GM21786 (cell line): ENCODE measurements at regions not wholly inside any gene's neighbourhood (a gene's known extent, or its start where the extent isn't known, plus 50 kb on each side); places are given as distances from the start of the nearest gene placed in this dataset.

Experiments used
- ATAC-seq: cut with Tn5 transposase; IDR thresholded peaks from one replicate; pipeline ENCODE4 v1.9.1; 2021; ENCODE audit not compliant: unreplicated experiment

DNA sequence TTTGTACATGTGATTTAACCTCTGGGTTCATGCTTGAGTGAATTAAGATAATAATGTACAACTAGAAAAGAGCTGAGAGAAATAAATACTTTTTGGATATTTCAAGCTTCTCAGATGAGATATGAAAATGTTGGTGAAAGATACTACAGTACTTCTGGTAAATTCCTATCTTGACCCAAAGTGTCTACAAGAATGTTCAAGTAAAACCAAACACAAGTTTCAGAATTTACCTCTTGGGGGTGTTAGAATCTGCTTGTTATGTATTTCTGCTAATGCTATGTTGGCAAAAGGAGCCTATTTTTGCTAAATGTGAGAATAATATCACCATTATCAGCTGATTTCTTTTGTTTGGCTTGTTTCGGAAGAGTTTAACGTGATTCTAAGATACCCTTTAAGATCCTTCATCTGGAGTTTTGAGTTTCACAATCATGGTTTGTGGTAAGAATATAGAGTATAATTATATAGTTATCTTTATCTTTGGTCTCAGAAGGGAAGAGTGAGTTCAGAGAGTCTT is 388.5 kb downstream of the LMO4 start:
- no peak for ATAC-seq

DNA sequence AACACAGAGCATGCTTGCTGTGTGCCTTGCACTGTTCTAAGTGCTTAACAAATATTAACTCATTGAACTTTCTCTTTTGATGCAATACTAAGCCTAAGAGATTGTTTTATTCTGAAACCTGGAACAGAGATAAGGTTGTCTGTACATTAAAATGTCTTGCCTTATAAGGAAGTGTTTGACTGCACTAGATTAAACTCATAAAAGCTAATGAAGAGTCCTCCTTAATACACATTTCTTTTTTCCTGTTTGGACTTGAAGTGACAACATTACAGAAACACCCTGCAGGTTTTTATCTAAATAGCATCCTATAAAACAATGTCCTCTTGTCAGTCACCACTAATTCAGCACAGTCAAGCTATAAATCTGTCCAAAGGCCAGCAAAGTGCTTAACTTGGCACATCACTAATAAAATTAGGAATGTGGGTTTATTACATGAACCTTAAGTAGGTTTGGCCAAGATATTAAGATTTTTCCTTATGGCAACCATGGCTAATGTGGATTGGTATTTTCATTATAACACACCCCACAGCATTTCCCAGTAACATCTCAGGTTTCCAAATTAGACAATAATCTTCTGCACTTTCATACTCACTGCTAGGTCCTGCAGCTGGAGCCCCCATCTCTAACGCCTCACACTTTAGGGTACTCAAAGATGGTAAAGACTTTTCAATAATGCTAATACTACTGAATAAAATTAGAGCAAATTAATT is 389.7 kb downstream of the LMO4 start:
- no peak for ATAC-seq

DNA sequence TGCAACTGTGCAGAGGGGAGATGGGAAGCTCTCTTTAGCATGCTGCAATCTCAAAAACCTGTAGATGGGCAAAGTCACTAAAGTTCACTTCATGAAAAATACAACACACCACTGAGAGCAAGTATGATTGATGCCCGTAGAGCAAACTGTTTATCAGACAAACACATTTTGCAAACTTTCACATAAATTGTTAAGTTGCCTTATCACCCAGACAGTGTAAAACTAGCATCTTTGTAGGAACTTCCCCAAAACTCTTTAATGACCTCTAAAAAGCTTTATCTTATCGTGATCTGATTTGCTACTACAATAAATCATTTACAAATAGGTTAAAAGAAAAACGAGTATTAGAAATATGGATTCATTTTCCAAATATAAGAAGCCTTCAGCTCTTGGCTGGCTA is 391.0 kb downstream of the LMO4 start:
- no peak for ATAC-seq

GRCh38 chr1:87720561-87720960 is 391.9 kb downstream of the LMO4 start:
- ATAC-seq, result no peak

DNA sequence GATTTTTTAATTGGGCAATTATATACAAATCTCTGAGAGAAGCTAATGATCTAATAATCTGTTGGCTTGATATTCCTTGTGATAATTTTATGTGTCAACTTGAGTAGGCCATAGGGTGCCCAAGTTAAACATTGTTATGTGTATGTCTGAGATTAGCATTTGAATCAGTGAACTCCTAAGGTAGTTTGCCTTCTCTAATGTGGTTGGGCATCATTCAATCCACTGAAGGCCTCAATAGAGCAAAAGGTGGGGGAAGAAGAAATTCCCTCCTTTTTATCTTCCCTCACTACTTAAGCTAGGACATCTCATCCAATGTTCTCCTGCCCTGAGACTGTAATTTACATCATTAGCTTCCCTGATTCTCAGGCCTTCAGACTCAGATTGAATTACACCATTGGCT is 394.5 kb downstream of the LMO4 start:
- ATAC-seq, result no peak

GRCh38 chr1:87728169-87728568 is 399.5 kb downstream of the LMO4 start:
- ATAC-seq, result no peak

GRCh38 chr1:87730274-87731216 is 401.9 kb downstream of the LMO4 start:
- ATAC-seq, result no peak

DNA sequence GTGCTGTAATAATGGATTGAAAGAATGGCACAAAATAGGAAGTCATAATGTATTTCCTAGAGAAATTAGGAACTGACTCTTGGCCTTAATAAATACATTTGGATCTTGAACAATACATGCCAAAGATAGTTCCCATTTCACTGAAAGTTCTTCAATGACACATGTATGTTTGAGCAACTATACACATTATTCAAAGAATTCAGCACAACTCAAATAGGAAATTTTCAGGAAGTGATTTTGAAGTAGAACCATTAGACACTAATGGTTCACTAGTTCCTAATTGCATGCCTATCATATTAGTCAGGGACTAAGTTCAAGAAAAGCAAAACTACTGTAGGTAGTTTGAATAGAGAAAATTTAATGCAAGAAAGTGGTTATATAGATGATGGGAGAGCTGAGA is 404.7 kb downstream of the LMO4 start:
- no peak for ATAC-seq

GRCh38 chr1:87735750-87736149 is 407.1 kb downstream of the LMO4 start:
- no peak for ATAC-seq

DNA sequence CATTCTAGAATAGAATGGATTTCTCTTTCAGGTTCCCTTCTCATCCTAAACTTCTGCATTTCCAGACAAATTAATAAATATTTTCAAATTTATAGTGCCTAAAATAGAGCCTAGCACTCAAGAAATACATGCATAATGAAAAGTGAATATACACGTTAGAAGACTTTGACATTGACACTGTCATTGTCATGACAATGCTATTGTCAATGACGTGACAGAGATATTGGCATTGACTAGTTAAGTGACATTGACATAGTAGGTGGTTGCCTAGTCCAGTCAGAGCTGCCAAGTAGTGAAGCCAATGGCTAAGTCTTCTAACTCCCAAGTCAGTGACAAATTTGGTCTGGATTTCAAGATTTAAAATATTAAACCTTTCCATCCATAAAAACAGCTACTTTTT is 410.5 kb downstream of the LMO4 start:
- no peak for ATAC-seq

DNA sequence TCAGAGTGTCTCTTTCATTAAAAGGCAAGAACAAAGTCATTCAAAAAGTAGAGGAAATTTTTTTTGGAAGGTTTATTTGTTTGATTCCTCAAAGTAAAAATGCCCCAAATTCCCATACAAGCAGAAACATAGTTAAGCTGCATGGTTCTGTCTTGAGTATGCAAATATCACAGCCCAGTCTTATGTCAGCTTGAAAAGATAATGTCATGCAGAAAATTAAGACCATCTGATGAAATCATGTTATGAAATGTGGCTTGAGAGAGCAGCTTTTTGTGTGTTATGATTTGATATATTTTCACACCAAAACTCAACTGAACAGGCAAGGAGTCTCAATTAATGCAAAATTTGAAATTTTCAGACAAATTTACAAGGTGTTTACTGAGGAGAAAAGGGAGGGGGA is 411.0 kb downstream of the LMO4 start:
- ATAC-seq, result no peak

GRCh38 chr1:87743256-87743655 is 414.6 kb downstream of the LMO4 start:
- ATAC-seq, result no peak

DNA sequence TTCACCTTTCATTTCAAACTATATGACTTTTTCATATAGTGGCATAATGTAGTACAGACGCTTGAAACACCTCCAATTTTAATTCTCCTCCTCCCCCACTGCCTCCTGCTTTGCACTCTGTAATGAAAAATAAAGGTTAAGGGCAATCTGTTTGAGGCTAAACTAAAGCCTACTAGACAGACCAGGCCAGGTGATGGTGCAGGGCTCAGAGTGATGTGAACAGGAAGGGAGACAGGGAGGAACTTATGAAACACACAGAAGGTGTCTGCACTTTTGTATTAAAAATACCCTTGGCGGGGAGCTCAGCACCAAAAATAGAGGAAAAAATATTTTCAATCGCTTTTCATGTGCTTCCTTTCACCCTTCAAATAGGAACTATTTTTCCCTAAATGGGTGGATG is 415.4 kb downstream of the LMO4 start:
- ATAC-seq, result no peak

GRCh38 chr1:87744763-87745162 is 416.1 kb downstream of the LMO4 start:
- no peak for ATAC-seq

GRCh38 chr1:87753366-87753765 is 424.7 kb downstream of the LMO4 start:
- no peak for ATAC-seq

GRCh38 chr1:87754139-87754538 is 425.5 kb downstream of the LMO4 start:
- ATAC-seq, result no peak

DNA sequence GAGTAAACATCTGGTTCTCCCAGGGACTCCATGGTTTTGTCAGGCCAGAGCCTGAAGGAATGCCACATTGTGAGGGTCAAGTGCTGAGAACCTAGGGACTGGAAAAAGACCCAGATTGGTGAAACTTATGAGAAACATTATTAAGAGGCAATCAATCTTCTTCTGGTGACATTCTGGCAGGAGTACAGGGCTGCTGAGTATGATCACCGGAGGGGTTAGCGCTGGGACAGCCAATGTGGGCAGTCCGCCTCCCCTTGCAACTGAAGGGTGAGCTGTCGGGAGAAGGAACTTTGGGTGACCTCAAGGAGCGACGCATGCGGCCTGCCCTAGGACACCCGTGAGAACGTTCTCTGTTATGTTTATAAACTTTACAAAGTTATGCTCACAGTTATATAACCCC is 429.0 kb downstream of the LMO4 start:
- ATAC-seq, result no peak

DNA sequence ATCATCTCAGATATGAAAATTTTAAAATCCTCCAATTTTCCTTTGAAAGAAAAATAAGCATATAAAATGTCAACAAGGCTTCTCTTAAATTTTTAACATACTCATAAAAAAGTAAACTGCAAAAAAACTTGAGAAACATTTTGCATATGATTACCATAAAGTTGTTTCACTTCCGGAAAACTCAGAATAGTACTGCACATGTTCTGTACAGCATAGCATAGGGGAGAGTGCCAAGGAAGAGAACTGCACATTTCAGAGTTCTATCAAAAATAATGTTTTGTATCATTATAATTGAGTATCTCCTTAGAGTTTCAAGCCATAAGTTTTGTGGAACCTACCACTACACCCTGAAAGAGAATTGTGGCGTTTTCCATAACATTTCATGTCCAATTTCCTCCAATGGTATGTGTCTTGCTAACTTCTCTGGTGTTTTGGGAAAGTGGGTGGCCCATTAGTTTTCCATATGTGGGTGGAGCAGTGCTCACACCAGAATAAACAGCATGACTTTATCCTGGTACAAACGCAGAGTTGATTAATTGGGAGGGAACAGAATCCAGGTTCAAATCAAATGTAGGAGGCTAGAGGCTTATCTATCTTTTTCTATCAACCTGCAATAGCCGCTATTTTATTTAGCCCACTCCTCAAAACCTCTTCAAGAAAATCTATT is 430.9 kb downstream of the LMO4 start:
- ATAC-seq, result no peak

- no peak for ATAC-seq
Measured at GRCh38 chr1:87760155-87760554, 431.5 kb downstream of the LMO4 start.

- ATAC-seq, result no peak
Measured at GRCh38 chr1:87760654-87761053, 432.0 kb downstream of the LMO4 start.

DNA sequence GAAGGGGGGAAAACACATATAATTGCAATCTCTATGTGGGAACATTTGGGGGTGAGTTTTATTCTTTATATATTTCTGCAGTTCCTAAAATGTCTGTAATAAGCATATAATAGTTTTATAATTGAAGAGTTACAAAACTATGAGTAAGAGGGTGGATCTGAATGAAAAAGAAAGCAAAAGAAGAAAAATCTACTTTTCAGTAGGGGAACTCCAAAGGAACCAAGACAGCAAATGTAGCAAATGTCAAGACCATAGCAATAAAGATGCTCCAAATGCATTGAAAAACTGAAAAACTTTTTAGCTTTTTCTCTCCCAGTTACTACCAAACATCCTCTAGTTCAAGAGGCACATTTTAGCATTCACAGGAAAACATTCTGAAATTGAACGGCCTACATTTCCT is 434.8 kb downstream of the LMO4 start:
- ATAC-seq, result no peak
